C4-2B (cell line): ENCODE measurements at regions not wholly inside any gene's neighbourhood (a gene's known extent, or its start where the extent isn't known, plus 50 kb on each side); places are given as distances from the start of the nearest gene placed in this dataset.

Experiments used
- ZFX ChIP-seq: fragments of 450-650 bp; IDR thresholded peaks from 2 replicates; pipeline ENCODE4 v1.6.1; 2017
- TF ChIP-seq, protein P1 (sequence below): fragments of 450-650 bp; conservative IDR thresholded peaks from 2 replicates; pipeline ENCODE4 v1.5.1; 2017; ENCODE audit warnings: mild to moderate bottlenecking

DNA sequence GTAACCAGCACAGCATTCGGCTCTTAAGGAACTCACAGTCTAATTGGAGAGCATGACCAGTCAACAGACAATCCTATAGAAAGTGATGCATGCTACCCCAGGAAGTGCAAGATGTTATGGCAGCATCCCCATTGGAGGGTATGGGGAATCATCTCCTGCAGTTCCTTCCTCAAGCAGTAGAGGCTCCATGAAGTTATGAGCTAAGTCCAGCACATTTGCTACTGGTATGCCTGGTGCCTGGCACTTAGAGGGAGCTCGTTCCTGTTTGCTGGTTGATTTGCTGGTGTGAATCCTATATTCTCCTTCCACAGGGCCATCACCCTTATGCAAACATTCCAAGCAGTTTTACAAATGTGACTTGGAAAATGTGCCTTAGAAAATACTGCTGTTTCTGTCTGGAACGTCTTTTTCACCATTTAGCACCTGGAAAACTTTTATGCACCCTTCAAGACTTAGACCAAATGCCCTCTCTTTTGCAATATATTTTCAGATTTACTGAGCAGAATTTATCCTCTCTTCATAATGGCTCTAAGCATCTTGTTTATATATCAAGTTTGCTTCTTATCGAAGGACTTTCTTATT is 136.1 kb upstream of the WSCD2 start:
- TF ChIP-seq, protein P1, sequence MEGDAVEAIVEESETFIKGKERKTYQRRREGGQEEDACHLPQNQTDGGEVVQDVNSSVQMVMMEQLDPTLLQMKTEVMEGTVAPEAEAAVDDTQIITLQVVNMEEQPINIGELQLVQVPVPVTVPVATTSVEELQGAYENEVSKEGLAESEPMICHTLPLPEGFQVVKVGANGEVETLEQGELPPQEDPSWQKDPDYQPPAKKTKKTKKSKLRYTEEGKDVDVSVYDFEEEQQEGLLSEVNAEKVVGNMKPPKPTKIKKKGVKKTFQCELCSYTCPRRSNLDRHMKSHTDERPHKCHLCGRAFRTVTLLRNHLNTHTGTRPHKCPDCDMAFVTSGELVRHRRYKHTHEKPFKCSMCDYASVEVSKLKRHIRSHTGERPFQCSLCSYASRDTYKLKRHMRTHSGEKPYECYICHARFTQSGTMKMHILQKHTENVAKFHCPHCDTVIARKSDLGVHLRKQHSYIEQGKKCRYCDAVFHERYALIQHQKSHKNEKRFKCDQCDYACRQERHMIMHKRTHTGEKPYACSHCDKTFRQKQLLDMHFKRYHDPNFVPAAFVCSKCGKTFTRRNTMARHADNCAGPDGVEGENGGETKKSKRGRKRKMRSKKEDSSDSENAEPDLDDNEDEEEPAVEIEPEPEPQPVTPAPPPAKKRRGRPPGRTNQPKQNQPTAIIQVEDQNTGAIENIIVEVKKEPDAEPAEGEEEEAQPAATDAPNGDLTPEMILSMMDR, result peak; percentile 59
- no peak for TF ChIP-seq ZFX
